ENCODE measurements at regions not wholly inside any gene's neighbourhood (a gene's known extent, or its start where the extent isn't known, plus 50 kb on each side); places are given as distances from the start of the nearest gene placed in this dataset.

DNA sequence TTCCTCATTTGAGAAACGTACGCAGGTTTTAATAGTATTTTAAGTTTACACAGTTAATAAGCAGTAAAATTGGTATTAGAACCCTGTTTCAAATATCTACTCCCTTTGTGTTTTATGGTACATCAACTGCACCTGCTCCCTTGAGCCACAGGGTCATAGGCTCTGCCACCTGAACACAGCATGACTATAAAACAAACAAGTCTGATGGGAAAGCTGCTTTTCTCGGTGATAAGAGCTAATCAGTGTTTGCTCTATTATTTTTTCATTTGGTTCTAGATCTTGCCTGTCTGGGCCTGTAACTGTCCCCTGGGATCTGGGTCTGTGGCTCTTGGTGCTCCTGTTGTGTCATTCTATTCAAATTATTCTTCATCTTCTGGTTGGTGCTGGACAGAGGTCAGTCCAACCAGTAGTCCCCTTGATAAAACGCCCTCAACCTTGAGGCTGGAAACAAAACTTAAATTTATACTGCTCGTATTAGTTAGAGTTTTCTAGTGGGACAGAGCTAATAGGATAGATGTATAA, 314.8 kb upstream of the LRP1B start:
- Mint-ChIP-seq H3K27me3 (peaks cover 2% of the 10 kb centered on the region), H3K9me3 (no peaks in the 10 kb centered on the region), H3K4me3 (no peak overlapping the region), H3K36me3 (ENCODE audit: low read depth) (no peaks in the 10 kb centered on the region), H3K27ac (no peak overlapping the region), H3K4me1 (no peaks in the 10 kb centered on the region)
- TF ChIP-seq, protein P1, sequence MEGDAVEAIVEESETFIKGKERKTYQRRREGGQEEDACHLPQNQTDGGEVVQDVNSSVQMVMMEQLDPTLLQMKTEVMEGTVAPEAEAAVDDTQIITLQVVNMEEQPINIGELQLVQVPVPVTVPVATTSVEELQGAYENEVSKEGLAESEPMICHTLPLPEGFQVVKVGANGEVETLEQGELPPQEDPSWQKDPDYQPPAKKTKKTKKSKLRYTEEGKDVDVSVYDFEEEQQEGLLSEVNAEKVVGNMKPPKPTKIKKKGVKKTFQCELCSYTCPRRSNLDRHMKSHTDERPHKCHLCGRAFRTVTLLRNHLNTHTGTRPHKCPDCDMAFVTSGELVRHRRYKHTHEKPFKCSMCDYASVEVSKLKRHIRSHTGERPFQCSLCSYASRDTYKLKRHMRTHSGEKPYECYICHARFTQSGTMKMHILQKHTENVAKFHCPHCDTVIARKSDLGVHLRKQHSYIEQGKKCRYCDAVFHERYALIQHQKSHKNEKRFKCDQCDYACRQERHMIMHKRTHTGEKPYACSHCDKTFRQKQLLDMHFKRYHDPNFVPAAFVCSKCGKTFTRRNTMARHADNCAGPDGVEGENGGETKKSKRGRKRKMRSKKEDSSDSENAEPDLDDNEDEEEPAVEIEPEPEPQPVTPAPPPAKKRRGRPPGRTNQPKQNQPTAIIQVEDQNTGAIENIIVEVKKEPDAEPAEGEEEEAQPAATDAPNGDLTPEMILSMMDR (IDR thresholded peaks at IDR 0.05), result no peak
- ChIA-PET CTCF (no interaction called here), POLR2A (no interaction called here)
- DNase-seq, result no peak
- intact Hi-C loops (cut with micrococcal nuclease), result no loop called here
- no peak for ATAC-seq (ENCODE audit: low read depth)

- Mint-ChIP-seq H3K27me3 (peaks cover 2% of the 10 kb centered on the region), H3K4me3 (no peak overlapping the region), H3K36me3 (ENCODE audit: low read depth) (no peaks in the 10 kb centered on the region), H3K27ac (no peak overlapping the region), H3K4me1 (no peaks in the 10 kb centered on the region), H3K9me3 (no peaks in the 10 kb centered on the region)
- TF ChIP-seq, protein P1 (IDR thresholded peaks at IDR 0.05), result no peak
- no peak for DNase-seq
- ChIA-PET POLR2A (no interaction called here), CTCF (no interaction called here)
- no peak for ATAC-seq (ENCODE audit: low read depth)
- intact Hi-C loops (cut with micrococcal nuclease), result no loop called here
These were observed 314.2 kb upstream of the LRP1B start for GRCh38 chr2:142445023-142445422.

- DNase-seq (no peak), ATAC-seq (ENCODE audit: low read depth) (no peak)
- Mint-ChIP-seq H3K36me3 (ENCODE audit: low read depth) (no peaks in the 10 kb centered on the region), H3K9me3 (no peaks in the 10 kb centered on the region), H3K4me1 (no peaks in the 10 kb centered on the region), H3K27ac (no peak overlapping the region), H3K4me3 (no peak overlapping the region), H3K27me3 (no peaks in the 10 kb centered on the region)
- ChIA-PET CTCF (no interaction called here), POLR2A (no interaction called here)
- TF ChIP-seq, protein P1 (IDR thresholded peaks at IDR 0.05), result no peak
- intact Hi-C loops (cut with micrococcal nuclease), result no loop called here
These were observed 305.0 kb upstream of the LRP1B start for GRCh38 chr2:142435847-142436246.

DNA sequence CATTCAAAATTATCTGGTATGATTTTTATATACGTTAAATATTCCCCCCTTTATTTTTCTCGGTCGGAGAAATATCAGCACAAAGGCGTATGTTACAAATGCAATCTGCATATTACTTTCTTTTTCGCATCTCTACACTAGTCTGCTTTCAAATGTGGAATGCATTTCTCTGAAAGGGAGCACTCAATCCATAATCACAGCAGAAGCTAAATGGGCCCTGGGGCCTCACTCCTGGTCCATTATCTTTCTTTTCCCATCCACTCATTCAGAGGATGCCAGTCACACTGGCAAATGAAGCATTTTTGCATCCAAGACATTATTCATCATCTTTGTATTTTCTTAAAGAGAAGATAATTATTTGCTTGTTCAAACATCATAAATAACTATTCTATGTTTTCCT, 295.2 kb upstream of the LRP1B start:
- H3K4me3 Mint-ChIP-seq, result no peak overlapping the region
- no peaks in the 10 kb centered on the region for H3K4me1 Mint-ChIP-seq

GRCh38 chr2:142425551-142425950, 294.7 kb upstream of the LRP1B start:
- Mint-ChIP-seq H3K4me1 (no peaks in the 10 kb centered on the region), H3K36me3 (ENCODE audit: low read depth) (no peaks in the 10 kb centered on the region), H3K27me3 (no peaks in the 10 kb centered on the region), H3K4me3 (no peak overlapping the region), H3K9me3 (no peaks in the 10 kb centered on the region), H3K27ac (no peak overlapping the region)
- ATAC-seq (ENCODE audit: low read depth) (no peak), DNase-seq (no peak)
- ChIA-PET POLR2A (no interaction called here), CTCF (no interaction called here)
- TF ChIP-seq, protein P1 (IDR thresholded peaks at IDR 0.05), result no peak
- intact Hi-C loops (cut with micrococcal nuclease), result no loop called here

More for the DNA sequence above, 295.2 kb upstream of the LRP1B start:
- Mint-ChIP-seq H3K36me3 (ENCODE audit: low read depth) (no peaks in the 10 kb centered on the region), H3K9me3 (no peaks in the 10 kb centered on the region), H3K27me3 (no peaks in the 10 kb centered on the region), H3K27ac (no peak overlapping the region)
- intact Hi-C loops (cut with micrococcal nuclease), result no loop called here
- ChIA-PET POLR2A (no interaction called here), CTCF (no interaction called here)
- ATAC-seq (ENCODE audit: low read depth) (no peak), DNase-seq (no peak)
- TF ChIP-seq, protein P1 (IDR thresholded peaks at IDR 0.05), result no peak
